ENCODE measurements at regions not wholly inside any gene's neighbourhood (a gene's known extent, or its start where the extent isn't known, plus 50 kb on each side); places are given as distances from the start of the nearest gene placed in this dataset.

DNA sequence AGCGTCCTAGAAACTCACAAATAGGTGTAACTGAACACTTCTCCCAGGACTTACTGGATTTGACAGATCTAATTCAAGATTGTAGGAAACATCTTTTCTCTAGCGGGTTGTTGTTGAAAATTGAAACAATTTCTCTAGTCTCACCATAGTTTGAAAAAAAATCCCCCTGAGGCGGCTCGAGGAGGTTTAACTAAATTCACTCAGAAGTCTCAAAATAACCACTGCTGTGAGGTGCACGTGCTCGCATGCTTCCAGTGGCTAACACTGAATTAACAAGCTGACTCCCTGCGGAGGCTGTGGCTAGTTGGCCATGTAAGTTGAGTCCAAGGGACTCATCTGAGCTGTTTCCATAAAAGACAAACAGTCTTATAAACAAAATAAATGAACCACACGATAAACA is 503.9 kb downstream of the OCA2 start:
- TF ChIP-seq POLR2AphosphoS5 (IDR thresholded peaks at IDR 0.05; ENCODE audit: low read depth, low read length): no peak
- no peak for TF ChIP-seq TAF1 (IDR thresholded peaks at IDR 0.05; ENCODE audit: borderline replicate concordance, insufficient read depth, low read length)
- TF ChIP-seq, protein P1, sequence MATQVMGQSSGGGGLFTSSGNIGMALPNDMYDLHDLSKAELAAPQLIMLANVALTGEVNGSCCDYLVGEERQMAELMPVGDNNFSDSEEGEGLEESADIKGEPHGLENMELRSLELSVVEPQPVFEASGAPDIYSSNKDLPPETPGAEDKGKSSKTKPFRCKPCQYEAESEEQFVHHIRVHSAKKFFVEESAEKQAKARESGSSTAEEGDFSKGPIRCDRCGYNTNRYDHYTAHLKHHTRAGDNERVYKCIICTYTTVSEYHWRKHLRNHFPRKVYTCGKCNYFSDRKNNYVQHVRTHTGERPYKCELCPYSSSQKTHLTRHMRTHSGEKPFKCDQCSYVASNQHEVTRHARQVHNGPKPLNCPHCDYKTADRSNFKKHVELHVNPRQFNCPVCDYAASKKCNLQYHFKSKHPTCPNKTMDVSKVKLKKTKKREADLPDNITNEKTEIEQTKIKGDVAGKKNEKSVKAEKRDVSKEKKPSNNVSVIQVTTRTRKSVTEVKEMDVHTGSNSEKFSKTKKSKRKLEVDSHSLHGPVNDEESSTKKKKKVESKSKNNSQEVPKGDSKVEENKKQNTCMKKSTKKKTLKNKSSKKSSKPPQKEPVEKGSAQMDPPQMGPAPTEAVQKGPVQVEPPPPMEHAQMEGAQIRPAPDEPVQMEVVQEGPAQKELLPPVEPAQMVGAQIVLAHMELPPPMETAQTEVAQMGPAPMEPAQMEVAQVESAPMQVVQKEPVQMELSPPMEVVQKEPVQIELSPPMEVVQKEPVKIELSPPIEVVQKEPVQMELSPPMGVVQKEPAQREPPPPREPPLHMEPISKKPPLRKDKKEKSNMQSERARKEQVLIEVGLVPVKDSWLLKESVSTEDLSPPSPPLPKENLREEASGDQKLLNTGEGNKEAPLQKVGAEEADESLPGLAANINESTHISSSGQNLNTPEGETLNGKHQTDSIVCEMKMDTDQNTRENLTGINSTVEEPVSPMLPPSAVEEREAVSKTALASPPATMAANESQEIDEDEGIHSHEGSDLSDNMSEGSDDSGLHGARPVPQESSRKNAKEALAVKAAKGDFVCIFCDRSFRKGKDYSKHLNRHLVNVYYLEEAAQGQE (IDR thresholded peaks at IDR 0.05; ENCODE audit: insufficient read depth in 1 of 2, low read depth in 2 of 2, low read length in 2 of 2): no peak
- no peak for TF ChIP-seq FOXP2 (optimal IDR thresholded peaks at IDR 0.05; ENCODE audit: borderline replicate concordance, extremely low read depth, extremely low read length, insufficient read depth)
- TF ChIP-seq SIN3A (IDR thresholded peaks at IDR 0.05; ENCODE audit: borderline replicate concordance, insufficient read depth, low read length): no peak

DNA sequence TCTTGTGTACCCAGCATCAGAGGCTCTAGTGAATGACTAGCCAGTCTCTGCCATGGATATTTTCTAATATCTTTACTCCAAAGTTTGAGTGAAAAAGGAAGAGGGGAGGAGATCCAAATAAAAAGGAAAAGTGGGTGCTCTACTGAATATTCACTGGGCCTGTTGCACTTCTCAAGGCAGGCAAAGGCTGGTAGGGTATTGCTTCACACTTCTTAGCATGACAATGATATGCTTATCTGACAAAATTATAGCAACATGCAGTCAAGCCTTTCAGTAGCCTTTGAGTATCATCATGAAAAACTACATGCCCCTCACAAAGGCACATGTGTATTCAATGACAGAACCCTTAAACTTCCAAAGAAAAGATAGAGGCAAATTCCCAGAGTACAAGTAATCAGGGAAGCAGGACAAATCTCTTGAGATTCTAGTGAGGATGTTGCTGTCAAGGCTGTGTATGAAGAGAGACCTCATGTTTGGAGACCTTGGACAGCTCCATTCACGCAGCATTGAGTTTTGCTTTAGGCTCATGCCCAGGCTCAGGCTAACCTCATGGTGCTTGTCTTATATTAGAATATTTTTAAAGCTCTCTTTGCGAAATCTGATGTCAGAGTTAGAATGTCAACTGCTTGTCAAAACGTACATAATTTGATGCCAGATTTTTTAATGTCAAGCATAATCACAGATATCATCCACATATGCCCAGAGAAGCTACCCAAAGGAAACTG is 506.9 kb downstream of the OCA2 start:
- TF ChIP-seq, protein P1 (IDR thresholded peaks at IDR 0.05; ENCODE audit: insufficient read depth in 1 of 2, low read depth in 2 of 2, low read length in 2 of 2): peak; percentile 73 to 93
- no peak for TF ChIP-seq FOXP2 (optimal IDR thresholded peaks at IDR 0.05; ENCODE audit: borderline replicate concordance, extremely low read depth, extremely low read length, insufficient read depth)
